ENCODE measurements at regions not wholly inside any gene's neighbourhood (a gene's known extent, or its start where the extent isn't known, plus 50 kb on each side); places are given as distances from the start of the nearest gene placed in this dataset.

GRCh38 chr2:136222862-136223261, 104.9 kb upstream of the CXCR4 start:
- intact Hi-C loops (cut with DNase I): no loop called here
- H3K27ac ChIP-seq: no peak overlapping the region
- no peaks in the 10 kb centered on the region for H3K9me3 ChIP-seq
- H3K4me1 ChIP-seq: peaks cover 0 to 9% of the 10 kb centered on the region in 2 donors
- H3K27me3 ChIP-seq: no peaks in the 10 kb centered on the region
- ATAC-seq (no peak), DNase-seq (no peak)
- H3K36me3 ChIP-seq: no peaks in the 10 kb centered on the region
- TF ChIP-seq CTCF (IDR thresholded peaks at IDR 0.05): no peak
- H3K4me3 ChIP-seq: no peak overlapping the region

GRCh38 chr2:136221026-136221425, 103.1 kb upstream of the CXCR4 start:
- DNase-seq: no peak
- Histone ChIP-seq H3K9me3 (no peaks in the 10 kb centered on the region), H3K27me3 (no peaks in the 10 kb centered on the region), H3K4me3 (no peak overlapping the region), H3K36me3 (no peaks in the 10 kb centered on the region), H3K4me1 (peaks cover 0 to 15% of the 10 kb centered on the region in 2 donors), H3K27ac (no peak overlapping the region)
- ATAC-seq: no peak
- intact Hi-C loops (cut with DNase I): no loop called here
- TF ChIP-seq CTCF (IDR thresholded peaks at IDR 0.05): no peak

- no peak for DNase-seq
- H3K27me3 ChIP-seq: no peaks in the 10 kb centered on the region
- no peak for ATAC-seq
- H3K9me3 ChIP-seq: no peaks in the 10 kb centered on the region
- H3K36me3 ChIP-seq: no peaks in the 10 kb centered on the region
- intact Hi-C loops (cut with DNase I): no loop called here
- H3K4me3 ChIP-seq: no peak overlapping the region
- no peak overlapping the region for H3K27ac ChIP-seq
- H3K4me1 ChIP-seq: peaks cover 0 to 22% of the 10 kb centered on the region in 2 donors
- TF ChIP-seq CTCF (IDR thresholded peaks at IDR 0.05): no peak
Observed at GRCh38 chr2:136219963-136220362, 102.0 kb upstream of the CXCR4 start.

- DNase-seq (no peak), ATAC-seq (no peak)
- TF ChIP-seq CTCF (IDR thresholded peaks at IDR 0.05): no peak
- intact Hi-C loops (cut with DNase I): no loop called here
- H3K4me1 ChIP-seq: peaks cover 3 to 29% of the 10 kb centered on the region in 2 donors
- no peak overlapping the region for H3K27ac ChIP-seq
- no peaks in the 10 kb centered on the region for H3K36me3 ChIP-seq
- no peak overlapping the region for H3K4me3 ChIP-seq
- H3K9me3 ChIP-seq: no peaks in the 10 kb centered on the region
- no peaks in the 10 kb centered on the region for H3K27me3 ChIP-seq
Observed at GRCh38 chr2:136219341-136219740, 101.4 kb upstream of the CXCR4 start.

- DNase-seq (no peak), ATAC-seq (no peak)
- TF ChIP-seq CTCF (IDR thresholded peaks at IDR 0.05): no peak
Observed at GRCh38 chr2:136217996-136218395, 100.0 kb upstream of the CXCR4 start.

More at GRCh38 chr2:136217996-136218395, 100.0 kb upstream of the CXCR4 start:
- Histone ChIP-seq H3K27me3 (no peaks in the 10 kb centered on the region), H3K4me1 (peaks cover 8 to 42% of the 10 kb centered on the region in 2 donors), H3K4me3 (no peak overlapping the region), H3K9me3 (no peaks in the 10 kb centered on the region), H3K36me3 (no peaks in the 10 kb centered on the region), H3K27ac (no peak overlapping the region)
- intact Hi-C loops (cut with DNase I): no loop called here

All from left lung (tissue), 4 donors.